HG02588 (cell line): ENCODE measurements at regions not wholly inside any gene's neighbourhood (a gene's known extent, or its start where the extent isn't known, plus 50 kb on each side); places are given as distances from the start of the nearest gene placed in this dataset.
"Not testable (repeated sequence)": the region's sequence is repeated elsewhere in the genome, so short reads cannot be mapped to it uniquely, and the experiment has no call there.

Experiments
- ATAC-seq: cut with Tn5 transposase; IDR thresholded peaks from one replicate; pipeline ENCODE4 v1.9.1; 2021; ENCODE audit warnings: mild to moderate bottlenecking, moderate library complexity; ENCODE audit not compliant: unreplicated experiment

DNA sequence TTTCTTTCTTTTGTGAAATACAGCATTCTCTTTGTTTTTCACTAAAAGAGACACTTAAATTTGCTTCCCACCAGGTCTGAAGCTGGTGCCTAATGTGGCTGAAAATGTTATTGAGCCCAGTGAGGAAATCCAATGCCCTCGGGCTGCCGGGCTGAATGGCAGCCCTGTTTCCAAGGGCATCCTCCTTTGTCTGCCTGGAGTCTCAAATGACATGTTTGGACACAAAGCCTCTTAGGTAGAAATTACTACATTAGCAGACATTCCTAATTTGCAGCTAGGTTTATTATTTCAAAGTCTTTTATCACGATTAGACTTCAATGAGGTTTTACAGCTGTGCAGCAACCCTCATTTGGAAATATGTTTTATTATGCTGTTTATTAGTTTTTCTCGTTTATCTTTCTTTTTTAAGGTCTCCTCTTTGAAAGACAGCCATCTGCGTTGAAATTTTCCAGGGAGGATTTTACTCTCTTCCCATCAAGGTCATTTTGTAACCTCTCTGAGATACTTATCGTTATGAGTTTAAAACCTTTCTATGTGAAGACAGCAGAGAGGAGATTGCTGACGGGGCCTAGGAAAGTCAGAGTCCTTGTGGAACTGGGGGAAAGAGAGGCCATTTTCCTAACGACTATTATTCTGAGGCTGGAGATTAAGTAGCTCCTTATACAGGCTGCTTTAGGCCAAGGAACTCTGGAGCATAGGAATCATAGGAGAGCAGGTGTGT is 59.0 kb upstream of the ZNF532 start:
- ATAC-seq: no peak

DNA sequence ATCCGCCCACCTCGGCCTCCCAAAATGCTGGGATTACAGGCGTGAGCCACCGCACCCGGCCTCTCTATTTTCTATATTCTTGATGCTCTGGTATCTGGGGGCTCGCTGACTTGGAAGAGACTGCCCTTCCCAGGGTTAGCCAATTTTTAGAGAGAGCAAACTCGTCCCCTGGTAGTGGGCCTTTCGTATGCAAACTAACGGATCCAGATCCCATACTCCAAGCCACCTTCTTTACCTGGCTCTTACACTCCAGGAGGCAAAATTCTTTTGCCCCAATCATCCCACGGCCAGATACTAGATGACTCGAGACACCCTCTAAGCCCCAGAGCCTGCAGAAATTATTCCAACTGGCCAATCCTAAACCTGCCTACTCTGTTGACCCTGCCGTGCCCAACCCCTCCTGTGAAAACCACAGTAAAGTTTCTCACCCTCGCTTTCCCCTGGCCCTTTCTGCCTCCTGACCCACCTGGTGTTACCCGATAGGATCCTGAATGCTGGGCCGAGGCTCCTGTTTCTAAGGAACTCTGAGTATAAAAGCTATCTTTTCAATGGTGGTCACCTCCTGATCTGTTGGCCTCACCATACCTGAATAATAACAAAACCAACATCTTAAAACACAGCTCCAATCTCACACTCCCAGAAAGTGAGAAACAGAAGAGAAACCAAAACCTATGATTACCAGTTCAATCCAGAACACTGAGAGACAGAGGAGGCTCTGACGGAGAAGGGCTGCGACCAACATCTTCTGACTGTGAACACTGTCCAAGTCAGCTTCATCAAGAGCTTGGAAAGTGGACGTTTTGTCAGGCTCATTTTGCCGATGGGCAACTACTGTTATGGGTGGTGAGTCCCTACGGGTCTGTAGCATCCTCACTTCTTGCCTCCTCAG is 57.6 kb upstream of the ZNF532 start:
- ATAC-seq: peak; percentile 76

DNA sequence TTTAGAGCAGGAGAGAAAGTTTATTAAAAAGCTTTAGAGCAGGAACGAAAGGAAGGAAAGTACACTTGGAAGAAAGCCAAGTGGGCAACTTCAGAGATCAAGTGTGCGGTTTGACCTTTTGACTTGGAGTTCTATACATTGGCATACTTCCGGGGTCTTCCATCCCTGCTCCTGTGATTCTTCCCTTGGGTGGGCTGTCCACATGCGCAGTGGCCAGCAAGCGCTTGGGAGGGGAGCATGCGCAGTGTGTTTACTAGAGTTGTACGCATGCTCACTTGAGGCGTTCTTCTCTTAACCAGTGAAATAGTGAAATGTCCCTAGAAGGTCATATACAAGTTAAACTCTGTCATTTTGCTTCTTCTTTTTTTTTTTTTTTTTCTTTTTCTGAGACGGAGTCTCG is 56.9 kb upstream of the ZNF532 start:
- ATAC-seq: no peak

DNA sequence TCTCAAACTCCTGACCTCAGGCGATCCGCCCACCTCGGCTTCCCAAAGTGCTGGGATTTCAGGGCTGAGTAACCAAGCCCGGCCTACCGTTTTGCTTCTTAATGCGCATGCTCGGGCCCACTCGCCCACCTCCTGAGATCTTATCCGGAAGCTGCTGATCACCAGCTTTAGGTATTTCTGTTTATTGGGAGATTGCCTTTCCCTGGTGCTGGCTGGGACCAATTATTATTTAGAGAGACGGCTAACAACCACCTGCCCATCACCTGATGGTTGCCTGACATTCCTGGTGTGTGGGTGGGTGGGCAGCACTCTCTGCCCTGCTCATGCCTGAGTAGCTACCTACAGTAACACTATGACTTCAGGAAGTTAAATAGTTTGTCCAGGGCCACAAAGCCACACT is 56.3 kb upstream of the ZNF532 start:
- no peak for ATAC-seq

DNA sequence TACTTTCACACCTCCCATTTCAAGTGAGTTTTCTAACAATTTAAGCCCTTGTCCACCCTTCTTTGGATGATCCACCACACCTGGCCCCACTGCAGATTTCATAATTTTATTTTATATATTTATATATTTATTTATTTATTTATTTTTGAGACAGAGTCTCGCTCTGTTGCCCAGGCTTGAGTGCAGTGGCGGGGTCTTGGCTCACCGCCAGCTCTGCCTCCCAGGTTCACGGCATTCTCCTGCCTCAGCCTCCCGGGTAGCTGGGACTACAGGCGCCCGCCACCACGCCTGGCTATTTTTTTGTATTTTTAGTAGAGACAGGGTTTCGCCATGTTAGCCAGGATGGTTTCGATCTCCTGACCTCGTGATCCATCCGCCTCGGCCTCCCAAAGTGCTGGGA is 52.8 kb upstream of the ZNF532 start:
- ATAC-seq: not testable (repeated sequence)

DNA sequence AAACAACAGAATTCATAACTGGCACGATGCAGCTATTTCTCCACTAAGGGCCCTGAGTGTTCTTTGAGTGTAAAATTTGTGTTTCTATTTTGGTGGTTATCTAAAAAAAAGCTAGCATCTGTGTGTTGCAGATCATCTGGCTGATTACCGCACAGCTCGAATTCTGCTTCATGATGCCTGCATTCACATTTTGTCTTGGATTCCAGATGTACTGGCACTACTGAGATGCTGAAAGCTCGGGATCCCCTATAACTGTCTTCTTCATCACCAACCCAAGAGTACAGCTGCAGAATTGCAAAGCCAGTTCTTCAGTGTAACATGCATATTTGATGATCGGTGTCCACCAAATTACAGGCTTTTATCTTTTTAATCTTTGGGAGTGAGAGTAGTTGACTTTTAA is 51.6 kb upstream of the ZNF532 start:
- ATAC-seq: no peak

DNA sequence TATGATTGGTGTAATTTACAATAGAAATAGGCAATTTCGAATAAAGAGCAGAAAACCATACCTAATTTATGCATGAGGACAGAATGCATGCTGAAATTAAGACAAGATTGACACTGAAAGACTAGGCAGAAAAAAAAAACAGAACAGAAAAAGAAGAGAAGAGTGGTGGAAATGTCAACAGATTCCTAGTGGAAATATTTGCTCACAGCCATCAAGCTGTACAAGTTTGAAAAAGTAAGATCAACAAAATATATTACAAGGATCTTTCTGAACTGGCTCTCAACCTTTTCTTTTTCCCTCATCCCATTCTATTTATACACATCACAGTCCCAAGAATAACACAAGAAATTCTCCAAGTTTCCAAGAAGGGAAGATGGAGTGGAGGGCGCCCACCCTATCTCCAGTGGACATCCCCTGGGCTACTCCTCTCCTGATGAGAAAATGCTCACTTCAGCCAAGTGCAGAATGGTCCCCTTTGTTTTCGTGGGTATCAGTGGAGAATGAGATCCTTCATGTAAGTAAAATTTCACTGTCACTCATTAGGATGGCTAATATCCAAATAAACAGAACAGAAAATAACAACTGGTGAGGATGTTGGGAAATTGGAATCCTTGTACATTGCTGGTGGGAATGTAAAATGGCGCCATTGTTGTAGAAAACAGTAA is 51.0 kb upstream of the ZNF532 start:
- no peak for ATAC-seq

DNA sequence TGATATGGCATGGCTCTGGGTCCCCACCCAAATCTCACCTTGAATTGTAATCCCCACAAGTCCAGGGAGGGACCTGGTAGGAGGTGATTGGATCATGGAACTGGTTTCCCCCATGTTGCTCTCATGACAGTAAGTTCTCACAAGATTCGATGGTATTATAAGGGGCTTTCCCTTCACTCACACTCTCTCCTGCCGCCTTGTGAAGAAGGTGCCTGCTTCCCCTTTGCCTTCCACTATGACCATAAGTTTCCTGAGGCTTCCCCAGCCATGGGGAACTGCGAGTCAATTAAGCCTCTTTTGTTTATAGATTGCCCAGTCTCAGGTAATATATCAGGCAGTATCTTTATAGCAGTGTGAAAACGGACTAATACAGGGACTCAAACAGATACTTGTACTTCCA is 50.4 kb upstream of the ZNF532 start:
- no peak for ATAC-seq
